PC-3 (cell line): ENCODE measurements at regions not wholly inside any gene's neighbourhood (a gene's known extent, or its start where the extent isn't known, plus 50 kb on each side); places are given as distances from the start of the nearest gene placed in this dataset.

Source experiments
- ATAC-seq: fragments of 200-7000 bp; cut with Tn5 transposase; 2 replicates; pipeline ENCODE4 v1.9.1; 2020; ENCODE audit warnings: mild to moderate bottlenecking, moderate library complexity
- BruUV-seq: library from RNA; stranded (reverse); fragments of 400-500 nt; replicated peaks from 2 replicates; lab custom pipeline; 2021; lab: Mats Ljungman, UMichigan
- CTCF ChIA-PET: fragments of 300-600 bp; sonication (Branson Sonifier 250); formaldehyde crosslinking; loops from one replicate; lab custom pipeline; 2022; ENCODE audit warnings: antibody characterized with exemption; lab: Charles Lee
- POLR2A ChIA-PET: fragments of 300-600 bp; sonication (Branson Sonifier 250); formaldehyde crosslinking; loops from one replicate; lab custom pipeline; 2022; ENCODE audit warnings: antibody characterized with exemption; ENCODE audit not compliant: unreplicated experiment; lab: Charles Lee
- DNase-seq: peaks from one replicate; pipeline ENCODE4 v3.0.0-alpha.2; 2015
- H2AFZ ChIP-seq: fragments of 300-600 bp; sonication (generic); 2 replicates; pipeline ENCODE4 v1.6.0; 2016; ENCODE audit warnings: antibody characterized with exemption, low read length
- H3F3A ChIP-seq: fragments of 300-600 bp; sonication (generic); one replicate; pipeline ENCODE4 v1.6.0; 2017; ENCODE audit warnings: antibody characterized with exemption, low read length, control low read depth, mild to moderate bottlenecking; ENCODE audit not compliant: unreplicated experiment
- H3K27ac ChIP-seq: fragments of 300-600 bp; sonication (generic); 2 replicates; pipeline ENCODE4 v1.5.1; 2016; ENCODE audit warnings: mild to moderate bottlenecking, low read length
- H3K27me3 ChIP-seq: fragments of 300-600 bp; sonication (generic); 2 replicates; pipeline ENCODE4 v1.6.1; 2016; ENCODE audit warnings: low read length, mixed read lengths
- H3K36me3 ChIP-seq: fragments of 300-600 bp; sonication (generic); 2 replicates; pipeline ENCODE4 v1.6.1; 2016; ENCODE audit warnings: low read depth, mixed run types, low read length, mixed read lengths
- H3K4me1 ChIP-seq: fragments of 300-600 bp; sonication (generic); 2 replicates; pipeline ENCODE4 v1.5.1; 2016; ENCODE audit warnings: low read length; ENCODE audit not compliant: insufficient read depth
- H3K4me2 ChIP-seq: fragments of 300-600 bp; sonication (generic); 2 replicates; pipeline ENCODE4 v1.6.0; 2016; ENCODE audit warnings: low read length
- H3K4me3 ChIP-seq: fragments of 300-600 bp; sonication (generic); 2 replicates; pipeline ENCODE4 v1.5.1; 2016; ENCODE audit warnings: mild to moderate bottlenecking, low read length, mixed read lengths
- H3K79me2 ChIP-seq: fragments of 300-600 bp; sonication (generic); 2 replicates; pipeline ENCODE4 v1.6.1; 2017; ENCODE audit warnings: low read length, mixed read lengths
- H3K9ac ChIP-seq: fragments of 300-600 bp; sonication (generic); 2 replicates; pipeline ENCODE4 v1.6.0; 2016; ENCODE audit warnings: mild to moderate bottlenecking, low read length
- H3K9me2 ChIP-seq: fragments of 300-600 bp; sonication (generic); replicated peaks from 2 replicates; pipeline ENCODE4 v1.6.1; 2016; ENCODE audit warnings: mixed run types, low read length, mixed read lengths
- H3K9me3 ChIP-seq: fragments of 300-600 bp; sonication (generic); 2 replicates; pipeline ENCODE4 v1.6.1; 2016; ENCODE audit warnings: low read length, mixed read lengths
- H4K20me1 ChIP-seq: fragments of 300-600 bp; sonication (generic); 2 replicates; pipeline ENCODE4 v1.6.1; 2016; ENCODE audit warnings: low read length, mixed read lengths
- CTCF ChIP-seq: fragments of 300-600 bp; sonication (generic); conservative IDR thresholded peaks from 2 replicates; pipeline ENCODE4 v1.5.1; 2017; ENCODE audit warnings: antibody characterized with exemption, low read depth, mild to moderate bottlenecking, low read length
- EZH2 ChIP-seq: fragments of 300-600 bp; sonication (generic); IDR thresholded peaks from one replicate; pipeline ENCODE4 v1.6.1; 2017; ENCODE audit warnings: antibody characterized with exemption, mild to moderate bottlenecking, low read length; ENCODE audit not compliant: unreplicated experiment
- EZH2phosphoT487 ChIP-seq: fragments of 300-600 bp; sonication (generic); IDR thresholded peaks from 2 replicates; pipeline ENCODE4 v1.6.1; 2018; ENCODE audit warnings: mild to moderate bottlenecking, antibody characterized with exemption, low read length, borderline replicate concordance
- intact Hi-C: fragments of 100-400 bp; cut with micrococcal nuclease; formaldehyde crosslinking; loops from 2 replicates; pipeline ENCODE4 v1.9.0; 2023

GRCh38 chr15:93882141-93882540 is 349.2 kb upstream of the MCTP2 start:
- H3K4me3 ChIP-seq: no peak overlapping the region
- ChIA-PET CTCF (no interaction called here), POLR2A (no interaction called here)
- ATAC-seq: no peak
- H3K9ac ChIP-seq: no peak overlapping the region
- H3K9me2 ChIP-seq: no peaks in the 10 kb centered on the region
- no peak overlapping the region for H3K27ac ChIP-seq
- no peaks in the 10 kb centered on the region for H3K4me1 ChIP-seq
- H3K4me2 ChIP-seq: no peak overlapping the region
- H3K9me3 ChIP-seq: no peaks in the 10 kb centered on the region
- H2AFZ ChIP-seq: no peak overlapping the region
- H3K79me2 ChIP-seq: no peaks in the 10 kb centered on the region
- H3K27me3 ChIP-seq: no peaks in the 10 kb centered on the region
- no peaks in the 10 kb centered on the region for H4K20me1 ChIP-seq
- no peaks in the 10 kb centered on the region for H3K36me3 ChIP-seq
- BruUV-seq: no TSS peak
- DNase-seq: no peak
- no peaks in the 10 kb centered on the region for H3F3A ChIP-seq
- no peak for TF ChIP-seq EZH2phosphoT487
- TF ChIP-seq CTCF: no peak
- no peak for TF ChIP-seq EZH2
- intact Hi-C loops: no loop called here

- no peaks in the 10 kb centered on the region for H3F3A ChIP-seq
- TF ChIP-seq EZH2phosphoT487: no peak
- TF ChIP-seq EZH2: no peak
- H3K4me3 ChIP-seq: no peak overlapping the region
- H3K9me2 ChIP-seq: no peaks in the 10 kb centered on the region
- ChIA-PET CTCF (no interaction called here), POLR2A (no interaction called here)
- no peaks in the 10 kb centered on the region for H3K4me1 ChIP-seq
- no peaks in the 10 kb centered on the region for H4K20me1 ChIP-seq
- ATAC-seq (no peak), DNase-seq (no peak)
- H3K79me2 ChIP-seq: no peaks in the 10 kb centered on the region
- intact Hi-C loops: no loop called here
- H3K4me2 ChIP-seq: no peak overlapping the region
- no peak overlapping the region for H2AFZ ChIP-seq
- BruUV-seq: no TSS peak
- H3K27me3 ChIP-seq: no peaks in the 10 kb centered on the region
- no peak overlapping the region for H3K9ac ChIP-seq
- no peak overlapping the region for H3K27ac ChIP-seq
- no peaks in the 10 kb centered on the region for H3K9me3 ChIP-seq
- no peaks in the 10 kb centered on the region for H3K36me3 ChIP-seq
These were observed 350.1 kb upstream of the MCTP2 start for GRCh38 chr15:93881310-93881709.

GRCh38 chr15:93880358-93880757 is 351.0 kb upstream of the MCTP2 start:
- no peaks in the 10 kb centered on the region for H3K27me3 ChIP-seq
- no peaks in the 10 kb centered on the region for H3F3A ChIP-seq
- no peak overlapping the region for H3K4me2 ChIP-seq
- H3K27ac ChIP-seq: no peak overlapping the region
- BruUV-seq: no TSS peak
- H3K9ac ChIP-seq: no peak overlapping the region
- DNase-seq (no peak), ATAC-seq (no peak)
- H3K4me3 ChIP-seq: no peak overlapping the region
- H3K36me3 ChIP-seq: no peaks in the 10 kb centered on the region
- CTCF ChIA-PET: no interaction called here
- no peaks in the 10 kb centered on the region for H3K9me3 ChIP-seq
- no peaks in the 10 kb centered on the region for H3K79me2 ChIP-seq
- no peak for TF ChIP-seq CTCF
- TF ChIP-seq EZH2: no peak
- no peak for TF ChIP-seq EZH2phosphoT487
- POLR2A ChIA-PET: no interaction called here
- H3K9me2 ChIP-seq: no peaks in the 10 kb centered on the region
- intact Hi-C loops: no loop called here
- H2AFZ ChIP-seq: no peak overlapping the region
- no peaks in the 10 kb centered on the region for H3K4me1 ChIP-seq
- no peaks in the 10 kb centered on the region for H4K20me1 ChIP-seq
